K562 (cell line): ENCODE measurements at regions not wholly inside any gene's neighbourhood (a gene's known extent, or its start where the extent isn't known, plus 50 kb on each side); places are given as distances from the start of the nearest gene placed in this dataset.

ENCODE experiments used
- ATAC-seq: fragments of 200-7000 bp; cut with Tn5 transposase; 3 replicates; pipeline ENCODE4 v1.9.1; 2020; ENCODE audit warnings: moderate library complexity
- BruUV-seq: library from RNA; stranded (reverse); fragments of 400-500 nt; replicated peaks from 2 replicates; lab custom pipeline; 2021; lab: Mats Ljungman, UMichigan
- CTCF ChIA-PET: fragments of 300-600 bp; formaldehyde crosslinking; extraction: SDS; loops from one replicate; lab custom pipeline; 2021; ENCODE audit warnings: low intra/inter-chr PET ratio; lab: Yijun Ruan, JAX
- POLR2A ChIA-PET: fragments of 300-600, 350-650 bp; sonication (Branson Sonifier 250); formaldehyde crosslinking; extraction: SDS; loops from one replicate; lab custom pipeline; 2021; ENCODE audit warnings: antibody characterized with exemption, inconsistent platforms; lab: Yijun Ruan, JAX
- DNase-seq, 4 experiments: peaks; one replicate each; pipeline versions ENCODE4 v3.0.0 to v3.0.0-alpha.2; 2011 to 2018; ENCODE audit warnings: low spot score in 3 of 4, mixed read lengths in 3 of 4; ENCODE audit errors: extremely low read depth in 1 of 4
- FAIRE-seq: peaks from 2 replicates; lab custom pipeline; 2011; peaks lifted over from hg19 to GRCh38; lab: Jason Lieb, UNC
- H2AFZ ChIP-seq: 2 replicates; pipeline ENCODE4 v1.6.0; 2011; ENCODE audit warnings: low read depth, low read length, control low read depth, inconsistent platforms
- H3K27ac ChIP-seq: fragments of 200-600 bp; 3 replicates; pipeline ENCODE4 v1.8.0; 2011; ENCODE audit warnings: low read depth, mild to moderate bottlenecking, control low read depth, inconsistent platforms, low read length, moderate library complexity, mixed read lengths; ENCODE audit errors: extremely low read depth
- H3K27me3 ChIP-seq, 2 experiments: fragments of 300-600 bp in 1 of 2; 2 replicates in 1 of 2; 3 replicates in 1 of 2; pipeline versions ENCODE4 v1.6.0 to v1.8.0; 2011; ENCODE audit warnings: inconsistent platforms in 2 of 2, low read length in 2 of 2, mild to moderate bottlenecking in 1 of 2, mixed read lengths in 1 of 2, moderate library complexity in 1 of 2; ENCODE audit not compliant: control insufficient read depth in 2 of 2, insufficient read depth in 2 of 2
- H3K36me3 ChIP-seq: fragments of 300-600 bp; 3 replicates; pipeline ENCODE4 v1.8.0; 2011; ENCODE audit warnings: mild to moderate bottlenecking, low read length, inconsistent platforms; ENCODE audit not compliant: control insufficient read depth, insufficient read depth
- H3K4me1 ChIP-seq, 2 experiments: fragments of 200-600 bp in 1 of 2; replicated peaks in 1 of 2; 2 replicates in 1 of 2; 3 replicates in 1 of 2; pipeline versions ENCODE4 v1.5.1 to v1.8.0; 2011; ENCODE audit warnings: inconsistent platforms in 2 of 2, low read length in 2 of 2, mild to moderate bottlenecking in 1 of 2, mixed read lengths in 1 of 2, moderate library complexity in 1 of 2; ENCODE audit not compliant: control insufficient read depth in 2 of 2, insufficient read depth in 2 of 2
- H3K4me2 ChIP-seq: 2 replicates; pipeline ENCODE4 v1.6.1; 2011; ENCODE audit warnings: low read length, control low read depth, inconsistent platforms, mixed read lengths; ENCODE audit not compliant: insufficient read depth
- H3K4me3 ChIP-seq: fragments of 200-600 bp; sonication (generic), shearing (Covaris generic); 2 replicates; pipeline ENCODE4 v1.5.1; 2016; ENCODE audit warnings: control low read depth, inconsistent platforms
- H3K79me2 ChIP-seq: fragments of 200-600 bp; 3 replicates; pipeline ENCODE4 v1.8.0; 2011; ENCODE audit warnings: low read length, inconsistent platforms; ENCODE audit not compliant: control insufficient read depth, insufficient read depth
- H3K9ac ChIP-seq, 2 experiments: 2 replicates each; pipeline versions ENCODE4 v1.6.0 to v1.6.1; 2011; ENCODE audit warnings: low read depth in 2 of 2, low read length in 2 of 2, control low read depth in 1 of 2, inconsistent platforms in 1 of 2, mild to moderate bottlenecking in 1 of 2, mixed read lengths in 1 of 2; ENCODE audit not compliant: insufficient read depth in 1 of 2
- H3K9me1 ChIP-seq: one replicate; pipeline ENCODE4 v1.6.0; 2011; ENCODE audit warnings: inconsistent platforms, mild to moderate bottlenecking, low read length, moderate library complexity; ENCODE audit not compliant: control insufficient read depth, insufficient read depth
- H3K9me3 ChIP-seq: replicated peaks from 2 replicates; pipeline ENCODE4 v1.5.1; 2011; ENCODE audit warnings: low read depth, low read length, inconsistent platforms; ENCODE audit not compliant: control insufficient read depth, insufficient read depth
- H4K20me1 ChIP-seq: replicated peaks from 2 replicates; pipeline ENCODE4 v1.6.1; 2011; ENCODE audit warnings: low read length, inconsistent platforms, mixed read lengths; ENCODE audit not compliant: control insufficient read depth, insufficient read depth
- CEBPG ChIP-seq, 3 experiments: fragments of 200-800 bp in 1 of 3; sonication (Bioruptor generic) in 1 of 3; sonication (generic) in 1 of 3; formaldehyde crosslinking in 1 of 3; IDR thresholded peaks in 2 of 3; conservative IDR thresholded peaks in 1 of 3; 2 replicates each; pipeline versions ENCODE4 v1.6.1 to v1.8.0; 2016 to 2022; ENCODE audit warnings: missing compliant biosample characterization in 2 of 3, missing genetic modification characterization in 2 of 3, mild to moderate bottlenecking in 1 of 3, missing genetic modification reagents in 1 of 3
- HMG20A ChIP-seq: fragments of 450-650 bp; formaldehyde crosslinking; conservative IDR thresholded peaks from 2 replicates; pipeline ENCODE4 v1.4.0; 2020; ENCODE audit warnings: mild to moderate bottlenecking, mixed read lengths
- LARP7 ChIP-seq: fragments of 450-650 bp; IDR thresholded peaks from 2 replicates; pipeline ENCODE4 v1.6.1; 2016
- NCOA4 ChIP-seq: fragments of 450-650 bp; IDR thresholded peaks from 2 replicates; pipeline ENCODE4 v1.6.1; 2018; ENCODE audit warnings: mild to moderate bottlenecking; ENCODE audit not compliant: partially characterized antibody
- NFATC3 ChIP-seq: fragments of 450-650 bp; IDR thresholded peaks from 2 replicates; pipeline ENCODE4 v1.6.1; 2017; ENCODE audit warnings: mild to moderate bottlenecking
- PRPF4 ChIP-seq: fragments of 200-400 bp; formaldehyde crosslinking; IDR thresholded peaks from one replicate; pipeline ENCODE4 v1.6.1; 2017; ENCODE audit warnings: low read length, low read depth, mild to moderate bottlenecking; ENCODE audit not compliant: insufficient read depth, poor library complexity, severe bottlenecking
- PTTG1 ChIP-seq: fragments of 450-650 bp; IDR thresholded peaks from 2 replicates; pipeline ENCODE4 v1.6.1; 2016; ENCODE audit warnings: low read depth, mild to moderate bottlenecking, missing genetic modification characterization, missing compliant biosample characterization
- SAP30 ChIP-seq: fragments of 200-600 bp; sonication (generic); IDR thresholded peaks from 2 replicates; pipeline ENCODE4 v1.6.1; 2012; ENCODE audit warnings: borderline replicate concordance, low read depth, mild to moderate bottlenecking, moderate library complexity, low read length, control low read depth, inconsistent platforms; ENCODE audit not compliant: insufficient read depth, poor library complexity, severe bottlenecking
- ZNF589 ChIP-seq: fragments of 200-800 bp; sonication (Bioruptor generic); IDR thresholded peaks from 2 replicates; pipeline ENCODE4 v1.6.1; 2016; ENCODE audit warnings: low read depth, missing genetic modification characterization, missing compliant biosample characterization
- WGBS: fragments of 100-300 bp; shearing (Covaris generic); methylation state at CpG from one replicate; pipeline ENCODE4 v1.1.6; 2016; ENCODE audit warnings: low coverage, mixed read lengths; ENCODE audit not compliant: insufficient coverage; ENCODE audit errors: missing lambda C conversion rate; 5-methylcytosine and 5-hydroxymethylcytosine counted together
- in situ Hi-C: fragments of 300-500 bp; cut with MboI; formaldehyde crosslinking; loops from 4 replicates; pipeline ENCODE4 v1.15.0; 2018; ENCODE audit warnings: inconsistent platforms, mixed read lengths
- intact Hi-C: fragments of 100-400 bp; cut with micrococcal nuclease; formaldehyde crosslinking; loops from 2 replicates; pipeline ENCODE4 v1.14.2; 2022
- TF ChIP-seq, protein P1 (sequence below): fragments of 250-450 bp; sonication (Bioruptor Pico); IDR thresholded peaks from 2 replicates; pipeline ENCODE4 v1.8.0; 2021; ENCODE audit warnings: moderate library complexity, mild to moderate bottlenecking, inconsistent platforms
- TF ChIP-seq, protein P2 (sequence below): fragments of 250-450 bp; sonication (Bioruptor Pico); IDR thresholded peaks from 2 replicates; pipeline ENCODE4 v1.8.0; 2022; ENCODE audit warnings: moderate library complexity, mild to moderate bottlenecking, inconsistent platforms
- TF ChIP-seq, protein P3 (sequence below): fragments of 250-450 bp; sonication (Bioruptor Pico); IDR thresholded peaks from 2 replicates; pipeline ENCODE4 v1.4.0; 2020; ENCODE audit warnings: mild to moderate bottlenecking, moderate library complexity
- TF ChIP-seq, protein P4 (sequence below), 2 experiments: IDR thresholded peaks; 2 replicates each; pipeline ENCODE4 v1.6.1; 2011; ENCODE audit warnings: borderline replicate concordance in 1 of 2, control low read depth in 1 of 2, low read depth in 1 of 2, low read length in 1 of 2, mild to moderate bottlenecking in 1 of 2, mixed read lengths in 1 of 2, moderate library complexity in 1 of 2; ENCODE audit not compliant: insufficient read depth in 1 of 2, insufficient read length in 1 of 2, poor library complexity in 1 of 2, severe bottlenecking in 1 of 2; ENCODE audit errors: extremely low read depth in 1 of 2
- TF ChIP-seq, protein P5 (sequence below): fragments of 250-450 bp; sonication (Bioruptor Pico); IDR thresholded peaks from 2 replicates; pipeline ENCODE4 v1.4.0; 2020; ENCODE audit warnings: mild to moderate bottlenecking

DNA sequence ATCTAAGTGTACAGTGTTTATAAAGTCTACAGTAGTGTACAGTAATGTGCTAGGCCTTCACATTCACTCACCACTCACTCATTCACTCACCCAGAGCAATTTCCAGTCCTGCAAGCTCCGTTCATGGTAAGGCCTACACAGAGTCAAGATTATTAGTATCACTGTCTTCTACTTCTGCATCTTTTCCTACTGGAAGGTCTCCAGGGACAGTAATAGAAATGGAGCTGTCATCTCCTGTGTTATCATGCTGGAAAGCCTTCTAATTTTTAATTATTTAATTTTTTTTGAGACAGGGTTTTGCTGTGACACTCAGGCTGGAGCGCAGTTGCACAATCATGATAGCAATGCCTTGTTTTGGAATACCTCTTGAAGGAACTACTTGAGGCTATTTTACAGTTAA is 207.0 kb downstream of the HTR7 start:
- intact Hi-C loops, result no loop called here
- CTCF ChIA-PET, result no interaction called here

More for the DNA sequence above, 207.0 kb downstream of the HTR7 start:
- Histone ChIP-seq H3K27ac (no peak overlapping the region), H2AFZ (no peak overlapping the region), H3K36me3 (no peaks in the 10 kb centered on the region), H3K9me1 (no peaks in the 10 kb centered on the region), H3K79me2 (no peaks in the 10 kb centered on the region), H3K9me3 (no peaks in the 10 kb centered on the region), H3K27me3 (no peaks in the 10 kb centered on the region), H4K20me1 (no peaks in the 10 kb centered on the region), H3K4me3 (no peak overlapping the region), H3K9ac (no peak overlapping the region), H3K4me1 (no peaks in the 10 kb centered on the region), H3K4me2 (no peak overlapping the region)
- POLR2A ChIA-PET, result no interaction called here
- no TSS peak for BruUV-seq
- TF ChIP-seq CEBPG (CRISPR knock-in tag; IDR thresholded peaks at IDR 0.05) (no peak), CEBPG (tag; conservative IDR thresholded peaks at IDR 0.05 in 1 of 2, IDR thresholded peaks at IDR 0.05 in 1 of 2) (no peak), NFATC3 (no peak), SAP30 (no peak), LARP7 (no peak), HMG20A (CRISPR knock-in tag) (no peak), NCOA4 (no peak), PTTG1 (tag) (no peak), PRPF4 (no peak), ZNF589 (CRISPR knock-in tag) (no peak)
- TF ChIP-seq, protein P1, sequence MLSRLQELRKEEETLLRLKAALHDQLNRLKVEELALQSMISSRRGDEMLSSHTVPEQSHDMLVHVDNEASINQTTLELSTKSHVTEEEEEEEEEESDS (CRISPR knock-in tag), result no peak
- TF ChIP-seq, protein P2, sequence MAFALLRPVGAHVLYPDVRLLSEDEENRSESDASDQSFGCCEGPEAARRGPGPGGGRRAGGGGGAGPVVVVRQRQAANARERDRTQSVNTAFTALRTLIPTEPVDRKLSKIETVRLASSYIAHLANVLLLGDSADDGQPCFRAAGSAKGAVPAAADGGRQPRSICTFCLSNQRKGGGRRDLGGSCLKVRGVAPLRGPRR (CRISPR knock-in tag), result no peak
- TF ChIP-seq, protein P3, sequence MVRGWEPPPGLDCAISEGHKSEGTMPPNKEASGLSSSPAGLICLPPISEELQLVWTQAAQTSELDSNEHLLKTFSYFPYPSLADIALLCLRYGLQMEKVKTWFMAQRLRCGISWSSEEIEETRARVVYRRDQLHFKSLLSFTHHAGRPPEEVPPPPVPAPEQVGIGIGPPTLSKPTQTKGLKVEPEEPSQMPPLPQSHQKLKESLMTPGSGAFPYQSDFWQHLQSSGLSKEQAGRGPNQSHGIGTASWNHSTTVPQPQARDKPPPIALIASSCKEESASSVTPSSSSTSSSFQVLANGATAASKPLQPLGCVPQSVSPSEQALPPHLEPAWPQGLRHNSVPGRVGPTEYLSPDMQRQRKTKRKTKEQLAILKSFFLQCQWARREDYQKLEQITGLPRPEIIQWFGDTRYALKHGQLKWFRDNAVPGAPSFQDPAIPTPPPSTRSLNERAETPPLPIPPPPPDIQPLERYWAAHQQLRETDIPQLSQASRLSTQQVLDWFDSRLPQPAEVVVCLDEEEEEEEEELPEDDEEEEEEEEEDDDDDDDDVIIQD (CRISPR knock-in tag), result no peak
- TF ChIP-seq, protein P4, sequence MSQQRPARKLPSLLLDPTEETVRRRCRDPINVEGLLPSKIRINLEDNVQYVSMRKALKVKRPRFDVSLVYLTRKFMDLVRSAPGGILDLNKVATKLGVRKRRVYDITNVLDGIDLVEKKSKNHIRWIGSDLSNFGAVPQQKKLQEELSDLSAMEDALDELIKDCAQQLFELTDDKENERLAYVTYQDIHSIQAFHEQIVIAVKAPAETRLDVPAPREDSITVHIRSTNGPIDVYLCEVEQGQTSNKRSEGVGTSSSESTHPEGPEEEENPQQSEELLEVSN (IDR thresholded peaks at IDR 0.05; ENCODE audit: borderline replicate concordance in 1 of 2, extremely low read depth in 1 of 2, insufficient read depth in 1 of 2, insufficient read length in 1 of 2, low read depth in 1 of 2, low read length in 1 of 2, poor library complexity in 1 of 2, severe bottlenecking in 1 of 2), result no peak
- TF ChIP-seq, protein P5, sequence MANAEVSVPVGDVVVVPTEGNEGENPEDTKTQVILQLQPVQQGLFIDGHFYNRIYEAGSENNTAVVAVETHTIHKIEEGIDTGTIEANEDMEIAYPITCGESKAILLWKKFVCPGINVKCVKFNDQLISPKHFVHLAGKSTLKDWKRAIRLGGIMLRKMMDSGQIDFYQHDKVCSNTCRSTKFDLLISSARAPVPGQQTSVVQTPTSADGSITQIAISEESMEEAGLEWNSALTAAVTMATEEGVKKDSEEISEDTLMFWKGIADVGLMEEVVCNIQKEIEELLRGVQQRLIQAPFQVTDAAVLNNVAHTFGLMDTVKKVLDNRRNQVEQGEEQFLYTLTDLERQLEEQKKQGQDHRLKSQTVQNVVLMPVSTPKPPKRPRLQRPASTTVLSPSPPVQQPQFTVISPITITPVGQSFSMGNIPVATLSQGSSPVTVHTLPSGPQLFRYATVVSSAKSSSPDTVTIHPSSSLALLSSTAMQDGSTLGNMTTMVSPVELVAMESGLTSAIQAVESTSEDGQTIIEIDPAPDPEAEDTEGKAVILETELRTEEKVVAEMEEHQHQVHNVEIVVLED (CRISPR knock-in tag), result no peak
- in situ Hi-C loops, result no loop called here
- no peak for ATAC-seq
- no peak for FAIRE-seq
- WGBS, result 4% methylated on average over 2 of the region's 2 CpGs
- no peak for DNase-seq
